NT2/D1 (cell line): ENCODE measurements at regions not wholly inside any gene's neighbourhood (a gene's known extent, or its start where the extent isn't known, plus 50 kb on each side); places are given as distances from the start of the nearest gene placed in this dataset.

Source experiments
- DNase-seq: peaks from one replicate; pipeline ENCODE4 v3.0.0-alpha.2; 2011; ENCODE audit warnings: low read depth, low spot score
- H3K27me3 ChIP-seq: 2 replicates; pipeline ENCODE4 v1.6.0; 2011; ENCODE audit warnings: mild to moderate bottlenecking; ENCODE audit not compliant: insufficient read length, insufficient read depth
- H3K36me3 ChIP-seq: 2 replicates; pipeline ENCODE4 v1.6.1; 2011; ENCODE audit warnings: mild to moderate bottlenecking, low read length, mixed read lengths; ENCODE audit not compliant: insufficient read depth, insufficient read length
- H3K4me1 ChIP-seq: 2 replicates; pipeline ENCODE4 v1.5.1; 2011; ENCODE audit not compliant: insufficient read depth, insufficient read length
- H3K4me3 ChIP-seq: 2 replicates; pipeline ENCODE4 v1.5.1; 2011; ENCODE audit warnings: low read depth; ENCODE audit not compliant: insufficient read length
- H3K9ac ChIP-seq: 2 replicates; pipeline ENCODE4 v1.6.0; 2011; ENCODE audit warnings: low read depth; ENCODE audit not compliant: insufficient read length
- H3K9me3 ChIP-seq: 2 replicates; pipeline ENCODE4 v1.5.1; 2011; ENCODE audit warnings: mild to moderate bottlenecking, low read length; ENCODE audit not compliant: insufficient read depth
- SUZ12 ChIP-seq: IDR thresholded peaks from 2 replicates; pipeline ENCODE4 v1.6.1; 2011; ENCODE audit not compliant: insufficient read length, insufficient read depth; ENCODE audit errors: extremely low read depth
- YY1 ChIP-seq: IDR thresholded peaks from 2 replicates; pipeline ENCODE4 v1.6.1; 2011; ENCODE audit not compliant: insufficient read length, insufficient read depth
- ZNF274 ChIP-seq: IDR thresholded peaks from 2 replicates; pipeline ENCODE4 v1.6.1; 2011; ENCODE audit warnings: mild to moderate bottlenecking, low read depth, low read length

GRCh38 chr5:3511934-3512333 is 83.7 kb upstream of the IRX1 start:
- Histone ChIP-seq H3K4me1 (no peaks in the 10 kb centered on the region), H3K9ac (no peak overlapping the region), H3K9me3 (peaks cover 17% of the 10 kb centered on the region), H3K27me3 (no peaks in the 10 kb centered on the region), H3K4me3 (no peak overlapping the region), H3K36me3 (no peaks in the 10 kb centered on the region)
- TF ChIP-seq SUZ12 (no peak), YY1 (no peak), ZNF274 (no peak)
- no peak for DNase-seq

GRCh38 chr5:3511519-3511918 is 84.1 kb upstream of the IRX1 start:
- Histone ChIP-seq H3K4me3 (no peak overlapping the region), H3K9ac (no peak overlapping the region), H3K27me3 (no peaks in the 10 kb centered on the region), H3K9me3 (peaks cover 17% of the 10 kb centered on the region), H3K4me1 (no peaks in the 10 kb centered on the region), H3K36me3 (no peaks in the 10 kb centered on the region)
- DNase-seq: no peak
- no peak for TF ChIP-seq ZNF274
- no peak for TF ChIP-seq SUZ12
- TF ChIP-seq YY1: no peak

- no peak overlapping the region for H3K9ac ChIP-seq
- peaks cover 14% of the 10 kb centered on the region for H3K9me3 ChIP-seq
Measured at GRCh38 chr5:3510642-3511417, 84.8 kb upstream of the IRX1 start.

GRCh38 chr5:3509290-3509689 is 86.3 kb upstream of the IRX1 start:
- no peak for TF ChIP-seq ZNF274
- TF ChIP-seq SUZ12: no peak
- TF ChIP-seq YY1: no peak
- H3K36me3 ChIP-seq: no peaks in the 10 kb centered on the region
- DNase-seq: no peak
- no peaks in the 10 kb centered on the region for H3K4me1 ChIP-seq
- no peaks in the 10 kb centered on the region for H3K27me3 ChIP-seq
- no peak overlapping the region for H3K9ac ChIP-seq
- H3K4me3 ChIP-seq: no peak overlapping the region
- H3K9me3 ChIP-seq: peaks cover 14% of the 10 kb centered on the region

More at GRCh38 chr5:3510642-3511417, 84.8 kb upstream of the IRX1 start:
- no peak for TF ChIP-seq ZNF274
- no peak for TF ChIP-seq YY1
- no peak for TF ChIP-seq SUZ12
- no peak overlapping the region for H3K4me3 ChIP-seq
- H3K4me1 ChIP-seq: no peaks in the 10 kb centered on the region
- H3K36me3 ChIP-seq: no peaks in the 10 kb centered on the region
- H3K27me3 ChIP-seq: no peaks in the 10 kb centered on the region
- DNase-seq: no peak

- Histone ChIP-seq H3K9ac (no peak overlapping the region), H3K4me1 (no peaks in the 10 kb centered on the region), H3K4me3 (no peak overlapping the region), H3K27me3 (no peaks in the 10 kb centered on the region), H3K36me3 (no peaks in the 10 kb centered on the region), H3K9me3 (peaks cover 14% of the 10 kb centered on the region)
- TF ChIP-seq SUZ12 (no peak), YY1 (no peak), ZNF274 (no peak)
- DNase-seq: no peak
Measured at GRCh38 chr5:3508395-3508794, 87.2 kb upstream of the IRX1 start.

- no peak for DNase-seq
- Histone ChIP-seq H3K36me3 (no peaks in the 10 kb centered on the region), H3K4me3 (no peak overlapping the region), H3K27me3 (no peaks in the 10 kb centered on the region), H3K9me3 (no peaks in the 10 kb centered on the region), H3K9ac (no peak overlapping the region), H3K4me1 (no peaks in the 10 kb centered on the region)
- TF ChIP-seq ZNF274 (no peak), YY1 (no peak), SUZ12 (no peak)
Measured at GRCh38 chr5:3490957-3491507, 104.6 kb upstream of the IRX1 start.

GRCh38 chr5:3489239-3489843 is 106.3 kb upstream of the IRX1 start:
- DNase-seq: no peak
- H3K27me3 ChIP-seq: no peaks in the 10 kb centered on the region
- H3K9me3 ChIP-seq: no peaks in the 10 kb centered on the region
- no peaks in the 10 kb centered on the region for H3K4me1 ChIP-seq
- TF ChIP-seq SUZ12 (no peak), ZNF274 (no peak), YY1 (no peak)
- H3K9ac ChIP-seq: no peak overlapping the region
- H3K36me3 ChIP-seq: no peaks in the 10 kb centered on the region
- no peak overlapping the region for H3K4me3 ChIP-seq
